GM18861 (cell line): ENCODE measurements at regions not wholly inside any gene's neighbourhood (a gene's known extent, or its start where the extent isn't known, plus 50 kb on each side); places are given as distances from the start of the nearest gene placed in this dataset.

Experiments used
- ATAC-seq: cut with Tn5 transposase; IDR thresholded peaks from one replicate; pipeline ENCODE4 v1.9.1; 2021; ENCODE audit not compliant: unreplicated experiment

- no peak for ATAC-seq
Measured at GRCh38 chr2:126368758-126369157, 287.2 kb upstream of the GYPC start.

GRCh38 chr2:126370201-126370600, 285.8 kb upstream of the GYPC start:
- no peak for ATAC-seq

GRCh38 chr2:126372406-126372805, 283.6 kb upstream of the GYPC start:
- no peak for ATAC-seq

- ATAC-seq = no peak
Measured at GRCh38 chr2:126378176-126378575, 277.8 kb upstream of the GYPC start.

GRCh38 chr2:126381091-126381490, 274.9 kb upstream of the GYPC start:
- no peak for ATAC-seq

GRCh38 chr2:126382998-126383397, 273.0 kb upstream of the GYPC start:
- ATAC-seq = no peak

- no peak for ATAC-seq
Measured at GRCh38 chr2:126383800-126384199, 272.2 kb upstream of the GYPC start.

- no peak for ATAC-seq
Measured at GRCh38 chr2:126385441-126385840, 270.5 kb upstream of the GYPC start.

- no peak for ATAC-seq
Measured at GRCh38 chr2:126385983-126386382, 270.0 kb upstream of the GYPC start.

GRCh38 chr2:126389446-126389845, 266.5 kb upstream of the GYPC start:
- no peak for ATAC-seq

GRCh38 chr2:126392889-126393288, 263.1 kb upstream of the GYPC start:
- ATAC-seq = no peak

GRCh38 chr2:126399001-126399400, 257.0 kb upstream of the GYPC start:
- ATAC-seq = peak; percentile 62

GRCh38 chr2:126403039-126403628, 252.8 kb upstream of the GYPC start:
- no peak for ATAC-seq

GRCh38 chr2:126406267-126406666, 249.7 kb upstream of the GYPC start:
- ATAC-seq = no peak

GRCh38 chr2:126408671-126409070, 247.3 kb upstream of the GYPC start:
- no peak for ATAC-seq

- ATAC-seq = no peak
Measured at GRCh38 chr2:126409850-126410249, 246.1 kb upstream of the GYPC start.

GRCh38 chr2:126413079-126413478, 242.9 kb upstream of the GYPC start:
- peak; percentile 68 for ATAC-seq

GRCh38 chr2:126419403-126419802, 236.6 kb upstream of the GYPC start:
- no peak for ATAC-seq

GRCh38 chr2:126425943-126426342, 230.0 kb upstream of the GYPC start:
- no peak for ATAC-seq

GRCh38 chr2:126429103-126429502, 226.9 kb upstream of the GYPC start:
- no peak for ATAC-seq

GRCh38 chr2:126431136-126431535, 224.8 kb upstream of the GYPC start:
- ATAC-seq = no peak

GRCh38 chr2:126436411-126436810, 219.5 kb upstream of the GYPC start:
- no peak for ATAC-seq

GRCh38 chr2:126437016-126437415, 218.9 kb upstream of the GYPC start:
- no peak for ATAC-seq

GRCh38 chr2:126444512-126444911, 211.4 kb upstream of the GYPC start:
- ATAC-seq = no peak
